IMR-90 (cell line): ENCODE measurements at regions not wholly inside any gene's neighbourhood (a gene's known extent, or its start where the extent isn't known, plus 50 kb on each side); places are given as distances from the start of the nearest gene placed in this dataset.

ENCODE experiments used
- ATAC-seq: fragments of 200-7000 bp; cut with Tn5 transposase; 2 replicates; pipeline ENCODE4 v1.9.1; 2020; ENCODE audit warnings: low read depth, mild to moderate bottlenecking, moderate library complexity
- BruUV-seq: library from RNA; stranded (reverse); fragments of 400-500 nt; replicated peaks from 2 replicates; lab custom pipeline; 2021; lab: Mats Ljungman, UMichigan
- CTCF ChIA-PET: fragments of 300-600 bp; formaldehyde crosslinking; extraction: SDS; loops from one replicate; lab custom pipeline; 2021; ENCODE audit warnings: antibody characterized with exemption; lab: Yijun Ruan, JAX
- POLR2A ChIA-PET: fragments of 300-600 bp; sonication (Branson Sonifier 250); formaldehyde crosslinking; loops from one replicate; lab custom pipeline; 2022; ENCODE audit warnings: antibody characterized with exemption; ENCODE audit not compliant: unreplicated experiment; lab: Charles Lee
- DNase-seq: peaks from one replicate; pipeline ENCODE4 v3.0.0; 2013
- H2AFZ ChIP-seq: replicated peaks from 2 replicates; pipeline ENCODE3; 2013; ENCODE audit warnings: low read length, mild to moderate bottlenecking; ENCODE audit not compliant: poor library complexity
- H2AK5ac ChIP-seq: 2 replicates; pipeline ENCODE4 v1.6.1; 2013; ENCODE audit warnings: low read depth, low read length, inconsistent platforms
- H2AK9ac ChIP-seq: replicated peaks from 2 replicates; pipeline ENCODE3; 2013; ENCODE audit warnings: mild to moderate bottlenecking, low read depth, low read length, moderate library complexity; ENCODE audit not compliant: poor library complexity
- H2BK120ac ChIP-seq: 2 replicates; pipeline ENCODE4 v1.6.1; 2013; ENCODE audit warnings: low read depth, low read length, inconsistent platforms
- H2BK15ac ChIP-seq: 3 replicates; pipeline ENCODE4 v1.6.1; 2013; ENCODE audit warnings: low read depth, low read length, inconsistent platforms
- H2BK20ac ChIP-seq: 2 replicates; pipeline ENCODE4 v1.6.1; 2013; ENCODE audit warnings: low read depth, mild to moderate bottlenecking, inconsistent platforms, low read length, moderate library complexity
- H2BK5ac ChIP-seq: 2 replicates; pipeline ENCODE4 v1.6.1; 2013; ENCODE audit warnings: mild to moderate bottlenecking, low read depth, low read length, inconsistent platforms; ENCODE audit not compliant: poor library complexity, severe bottlenecking
- H3K14ac ChIP-seq: replicated peaks from 2 replicates; pipeline ENCODE4 v1.6.1; 2013; ENCODE audit warnings: low read depth, low read length, inconsistent platforms
- H3K18ac ChIP-seq: 2 replicates; pipeline ENCODE4 v1.6.1; 2013; ENCODE audit warnings: low read depth, low read length, control low read depth
- H3K23ac ChIP-seq: 2 replicates; pipeline ENCODE4 v1.6.1; 2013; ENCODE audit warnings: low read depth, low read length, inconsistent platforms
- H3K27ac ChIP-seq: 2 replicates; pipeline ENCODE4 v1.5.1; 2013; ENCODE audit warnings: mild to moderate bottlenecking, control low read depth, low read length; ENCODE audit not compliant: insufficient read depth
- H3K27me3 ChIP-seq: 2 replicates; pipeline ENCODE4 v1.6.1; 2013; ENCODE audit warnings: low read length; ENCODE audit not compliant: control insufficient read depth, insufficient read depth
- H3K36me3 ChIP-seq: 2 replicates; pipeline ENCODE4 v1.6.1; 2013; ENCODE audit warnings: low read length, mixed read lengths; ENCODE audit not compliant: control insufficient read depth, insufficient read depth
- H3K4ac ChIP-seq: 2 replicates; pipeline ENCODE4 v1.6.1; 2013; ENCODE audit warnings: low read depth, low read length, inconsistent platforms
- H3K4me1 ChIP-seq: 2 replicates; pipeline ENCODE4 v1.6.1; 2013; ENCODE audit warnings: low read length, mixed read lengths; ENCODE audit not compliant: control insufficient read depth, insufficient read depth
- H3K4me2 ChIP-seq: 2 replicates; pipeline ENCODE4 v1.6.1; 2013; ENCODE audit warnings: low read depth, mild to moderate bottlenecking, control low read depth, low read length, moderate library complexity
- H3K4me3 ChIP-seq: 2 replicates; pipeline ENCODE4 v1.5.1; 2013; ENCODE audit warnings: low read depth, mild to moderate bottlenecking, control low read depth, low read length, moderate library complexity; ENCODE audit not compliant: insufficient read depth
- H3K56ac ChIP-seq: 2 replicates; pipeline ENCODE4 v1.6.1; 2013; ENCODE audit warnings: low read length, inconsistent platforms; ENCODE audit not compliant: insufficient read depth; ENCODE audit errors: extremely low read depth
- H3K79me1 ChIP-seq, 2 experiments: 2 replicates each; pipeline ENCODE4 v1.6.1; 2013; ENCODE audit warnings: low read length in 2 of 2, inconsistent platforms in 1 of 2, low read depth in 1 of 2
- H3K9ac ChIP-seq: 2 replicates; pipeline ENCODE4 v1.6.1; 2013; ENCODE audit warnings: low read depth, low read length, control low read depth
- H3K9me1 ChIP-seq: 2 replicates; pipeline ENCODE4 v1.6.1; 2013; ENCODE audit warnings: low read length, inconsistent platforms; ENCODE audit not compliant: insufficient read depth
- H3K9me3 ChIP-seq: 2 replicates; pipeline ENCODE4 v1.6.1; 2013; ENCODE audit warnings: low read length; ENCODE audit not compliant: control insufficient read depth, insufficient read depth
- H4K20me1 ChIP-seq: 2 replicates; pipeline ENCODE4 v1.6.1; 2013; ENCODE audit warnings: low read length, inconsistent platforms; ENCODE audit not compliant: insufficient read depth
- H4K5ac ChIP-seq: 2 replicates; pipeline ENCODE4 v1.6.1; 2013; ENCODE audit warnings: mild to moderate bottlenecking, low read depth, low read length, control low read depth
- H4K8ac ChIP-seq, 2 experiments: 2 replicates each; pipeline ENCODE4 v1.6.1; 2013; ENCODE audit warnings: low read depth in 2 of 2, low read length in 2 of 2, control low read depth in 1 of 2, inconsistent platforms in 1 of 2
- H4K91ac ChIP-seq: 2 replicates; pipeline ENCODE4 v1.6.1; 2013; ENCODE audit warnings: low read depth, low read length, inconsistent platforms; ENCODE audit not compliant: insufficient read depth
- BHLHE40 ChIP-seq: fragments of 150-350 bp; IDR thresholded peaks from 2 replicates; pipeline ENCODE4 v1.6.1; 2016; ENCODE audit warnings: mild to moderate bottlenecking, low read depth, low read length
- MAFK ChIP-seq: IDR thresholded peaks from 2 replicates; pipeline ENCODE4 v1.6.1; 2012; ENCODE audit warnings: low read depth, low read length, improper control_type of control experiment
- POLR2A ChIP-seq: IDR thresholded peaks from 2 replicates; pipeline ENCODE4 v1.6.1; 2012; ENCODE audit warnings: mild to moderate bottlenecking, low read depth, low read length
- WGBS, 2 experiments: methylation state at CpG; one replicate each; pipeline versions ENCODE4 v1.1.5 to v1.1.7; 2013; ENCODE audit warnings: missing lambda C conversion rate in 2 of 2; ENCODE audit not compliant: insufficient read length in 1 of 2; ENCODE audit errors: extremely low coverage in 2 of 2; 5-methylcytosine and 5-hydroxymethylcytosine counted together
- dilution Hi-C: fragments of 300-500 bp; cut with HindIII; formaldehyde crosslinking; loops from one replicate; pipeline ENCODE4 v1.14.3; 2018; ENCODE audit warnings: low sequenced_read_pairs; ENCODE audit not compliant: unreplicated experiment
- in situ Hi-C: fragments of 300-500 bp; cut with MboI; formaldehyde crosslinking; loops from 3 replicates; pipeline ENCODE4 v1.14.3; 2019; ENCODE audit warnings: low sequenced_read_pairs, inconsistent platforms, mixed read lengths
- intact Hi-C: fragments of 100-400 bp; cut with micrococcal nuclease; formaldehyde crosslinking; loops from 2 replicates; pipeline ENCODE4 v1.10.0; 2022

GRCh38 chr2:63742580-63742976 lies 99.1 kb upstream of the UGP2 start:
- no peaks in the 10 kb centered on the region for H3K36me3 ChIP-seq
- no peak overlapping the region for H3K27ac ChIP-seq
- POLR2A ChIA-PET = no interaction called here
- no peaks in the 10 kb centered on the region for H3K27me3 ChIP-seq
- CTCF ChIA-PET = interaction anchor here (1.0 kb wide), 1 partner anchor 8 kb away, joined by 3 read pairs; no protein-coding TSS in a partner anchor
- no peak overlapping the region for H3K9ac ChIP-seq
- H3K9me3 ChIP-seq = 0 out of 2 replicates have a peak, but pooled peaks cover 2% of the 10 kb centered on the region
- no peak overlapping the region for H4K5ac ChIP-seq
- H2BK5ac ChIP-seq = no peak overlapping the region
- in situ Hi-C loops (no loop called here), dilution Hi-C loops (no loop called here), intact Hi-C loops (no loop called here)
- H4K8ac ChIP-seq = no peak overlapping the region
- no peak overlapping the region for H3K4me2 ChIP-seq
- DNase-seq (no peak), ATAC-seq (no peak)
- BruUV-seq = no TSS peak
- no peak overlapping the region for H2AK5ac ChIP-seq
- no peak overlapping the region for H3K14ac ChIP-seq
- H3K18ac ChIP-seq = no peak overlapping the region
- H3K79me1 ChIP-seq = no peaks in the 10 kb centered on the region
- H3K4ac ChIP-seq = no peak overlapping the region
- 0 out of 2 replicates have a peak overlapping the region, but pooled peaks have one; percentile 29 for H2BK20ac ChIP-seq
- no CpG with 5 or more reads among the region's 5 CpGs for WGBS, 2 experiments
- TF ChIP-seq POLR2A (no peak), BHLHE40 (no peak), MAFK (no peak)
- no peak overlapping the region; the same call in 1 of the 2 replicates for H2BK120ac ChIP-seq
- H4K91ac ChIP-seq = no peak overlapping the region; the same call in 1 of the 2 replicates
- H3K23ac ChIP-seq = no peak overlapping the region
- no peak overlapping the region for H2AK9ac ChIP-seq
- H3K4me1 ChIP-seq = peaks cover 4% of the 10 kb centered on the region; the same call in 1 of the 2 replicates
- H2AFZ ChIP-seq = no peak overlapping the region
- H4K20me1 ChIP-seq = no peaks in the 10 kb centered on the region
- no peak overlapping the region for H3K56ac ChIP-seq
- 0 out of 2 replicates have a peak, but pooled peaks cover 2% of the 10 kb centered on the region for H3K9me1 ChIP-seq
- no peak overlapping the region; the same call in 2 of the 3 replicates for H2BK15ac ChIP-seq
- H3K4me3 ChIP-seq = no peak overlapping the region
